HPDE6-E6E7 (cell line): ENCODE measurements at regions not wholly inside any gene's neighbourhood (a gene's known extent, or its start where the extent isn't known, plus 50 kb on each side); places are given as distances from the start of the nearest gene placed in this dataset.
A peak's percentile ranks its signal among the peaks of the same experiment; 100 is the strongest.
"Not testable (repeated sequence)": the region's sequence is repeated elsewhere in the genome, so short reads cannot be mapped to it uniquely, and the experiment has no call there.

Source experiments
- DNase-seq: peaks from one replicate; pipeline ENCODE4 v3.0.0; 2011; ENCODE audit warnings: missing footprints; ENCODE audit errors: extremely low spot score

DNA sequence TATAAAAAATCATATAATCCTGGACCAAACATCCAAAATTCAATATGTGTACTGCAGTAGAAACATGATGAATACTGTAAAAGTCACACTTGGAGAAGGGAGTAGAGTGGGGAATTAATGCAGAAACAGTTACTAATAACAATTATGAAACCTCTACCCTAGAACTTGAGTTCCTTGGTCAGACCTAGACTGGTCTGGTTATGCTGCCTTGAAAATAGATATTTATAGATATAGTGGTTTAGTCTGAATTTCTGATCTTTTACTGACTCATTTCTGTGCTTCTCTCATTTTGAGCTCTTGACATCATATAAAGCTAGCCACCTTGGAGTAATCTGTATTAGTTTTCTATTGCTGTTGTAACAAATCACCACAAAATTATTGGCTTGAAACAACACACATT is 808.7 kb upstream of the CDH10 start:
- DNase-seq: no peak

DNA sequence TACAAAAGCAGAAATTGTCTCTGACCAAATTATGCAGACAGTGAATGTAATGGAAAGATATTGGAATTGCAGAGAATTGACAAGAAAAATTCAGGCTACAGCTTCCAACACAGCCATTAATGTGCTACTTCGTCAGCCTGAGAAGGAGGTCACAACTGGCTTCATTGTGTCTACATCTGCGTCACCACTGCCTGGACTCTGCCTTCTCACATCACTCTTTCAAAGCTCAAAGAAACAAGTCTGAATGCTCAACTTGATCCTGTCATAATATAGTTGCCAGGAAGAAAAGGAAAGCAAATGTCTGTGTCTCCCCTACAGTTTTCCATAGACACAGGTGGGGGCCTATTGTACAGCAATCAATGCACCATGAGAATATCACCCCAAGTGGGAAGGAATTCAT is 806.5 kb upstream of the CDH10 start:
- DNase-seq: no peak

DNA sequence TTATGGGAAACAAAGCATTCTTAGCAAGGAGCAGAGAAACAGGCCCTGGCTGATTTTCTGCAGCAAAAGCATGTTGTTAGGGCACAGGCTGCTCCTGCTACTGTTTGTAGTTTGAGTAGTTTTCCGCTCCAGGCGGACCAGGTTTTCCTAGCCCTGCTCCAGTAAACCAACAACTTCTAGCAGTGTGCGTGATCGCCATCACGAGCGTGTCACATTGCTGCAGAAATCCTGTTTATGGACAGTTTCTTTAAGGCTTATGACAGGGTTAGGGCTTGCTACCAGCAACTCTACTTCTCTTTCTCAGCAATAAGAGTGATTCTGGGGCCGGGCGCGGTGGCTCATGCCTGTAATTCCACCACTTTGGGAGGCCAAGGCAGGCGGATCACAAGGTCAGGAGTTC is 803.9 kb upstream of the CDH10 start:
- DNase-seq: no peak

DNA sequence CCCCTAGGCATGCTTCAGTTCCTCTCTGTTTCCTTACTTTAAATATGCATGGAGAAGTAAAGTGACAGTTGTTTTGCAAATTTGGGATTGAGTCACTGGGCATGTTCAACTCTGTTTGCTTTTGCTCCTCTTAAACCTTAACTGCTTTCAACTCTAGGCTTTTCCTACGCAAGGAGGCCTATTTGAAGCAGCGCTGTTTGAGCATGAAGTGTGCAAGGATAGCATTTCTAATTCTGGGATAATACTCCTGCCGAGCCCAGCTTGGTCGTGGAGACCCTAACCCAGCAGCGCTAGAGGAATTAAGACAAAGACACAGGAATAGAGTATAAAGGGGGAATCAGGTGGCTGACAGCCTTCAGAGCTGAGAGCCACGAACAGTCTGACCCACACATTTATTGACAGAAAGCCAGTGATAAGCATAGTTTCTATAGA is 803.4 kb upstream of the CDH10 start:
- DNase-seq: no peak

- DNase-seq: not testable (repeated sequence)
These were observed 801.3 kb upstream of the CDH10 start for GRCh38 chr5:25446061-25446420.

DNA sequence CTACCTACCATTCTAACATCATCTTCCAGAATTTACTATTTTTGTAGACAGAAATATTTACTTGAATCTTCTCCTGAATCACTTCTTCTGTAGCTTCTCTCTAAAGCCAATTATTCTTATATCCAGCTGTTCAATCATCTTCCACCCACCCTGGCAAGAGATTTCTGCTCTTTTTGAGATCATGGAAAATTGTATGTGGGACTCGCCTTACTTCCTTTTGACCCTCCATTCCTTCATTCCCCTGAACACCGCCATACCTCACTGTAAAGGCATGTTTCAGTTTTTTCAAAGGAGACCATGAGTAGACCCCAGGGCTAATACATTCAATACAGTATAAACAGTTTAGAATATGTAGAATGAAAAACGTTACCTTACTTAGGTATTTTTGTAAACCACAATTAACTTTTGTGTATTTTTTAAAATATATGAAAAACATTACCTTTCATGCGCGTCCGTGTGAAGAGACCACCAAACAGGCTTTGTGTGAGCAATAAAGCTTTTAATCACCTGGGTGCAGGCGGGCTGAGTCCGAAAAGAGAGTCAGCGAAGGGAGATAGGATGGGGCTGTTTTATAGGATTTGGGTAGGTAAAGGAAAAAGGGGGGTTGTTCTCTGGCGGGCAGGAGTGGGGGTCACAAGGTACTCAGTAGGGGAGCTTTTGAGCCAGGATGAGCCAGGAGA is 800.7 kb upstream of the CDH10 start:
- DNase-seq: not testable (repeated sequence)

GRCh38 chr5:25444697-25445096 is 799.9 kb upstream of the CDH10 start:
- DNase-seq: no peak

DNA sequence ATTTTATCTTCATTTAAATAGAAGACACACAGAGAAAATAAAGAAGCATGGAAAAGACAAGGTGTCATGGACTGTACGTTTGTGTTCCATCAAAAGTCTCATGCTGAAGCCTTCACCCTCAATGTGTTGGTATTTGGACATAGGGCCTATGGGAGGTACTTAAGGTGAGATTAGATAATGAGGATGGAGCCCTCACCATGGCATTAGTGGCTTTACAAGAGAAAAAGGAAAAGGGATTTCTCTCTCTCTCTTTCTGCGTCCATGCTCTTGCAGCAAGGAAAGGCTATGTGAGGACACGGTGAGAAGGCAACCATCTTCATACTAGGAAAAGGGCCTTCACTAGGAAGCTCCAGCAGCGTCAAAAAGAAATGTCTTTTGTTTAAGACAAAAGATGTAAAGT is 797.0 kb upstream of the CDH10 start:
- no peak for DNase-seq

GRCh38 chr5:25439025-25439424 is 794.2 kb upstream of the CDH10 start:
- no peak for DNase-seq

DNA sequence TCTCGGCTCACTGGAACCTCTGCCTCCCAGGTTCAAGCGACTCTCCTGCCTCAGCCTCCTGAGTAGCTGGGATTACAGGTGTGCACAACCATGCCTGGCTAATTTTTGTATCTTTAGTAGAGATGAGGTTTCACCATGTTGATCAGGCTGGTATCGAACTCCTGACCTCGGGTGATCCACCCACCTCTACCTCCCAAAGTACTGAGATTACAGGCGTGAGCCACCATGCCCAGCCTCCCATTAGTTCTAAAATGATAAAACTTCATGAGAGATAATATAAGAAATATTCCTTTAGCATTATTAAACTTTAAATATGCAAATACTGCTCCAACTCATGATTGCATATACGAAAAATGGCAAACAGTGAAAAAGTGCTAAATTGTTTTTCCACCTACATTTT is 793.6 kb upstream of the CDH10 start:
- DNase-seq: not testable (repeated sequence)

- DNase-seq: no peak
These were observed 791.7 kb upstream of the CDH10 start for GRCh38 chr5:25436452-25436851.

DNA sequence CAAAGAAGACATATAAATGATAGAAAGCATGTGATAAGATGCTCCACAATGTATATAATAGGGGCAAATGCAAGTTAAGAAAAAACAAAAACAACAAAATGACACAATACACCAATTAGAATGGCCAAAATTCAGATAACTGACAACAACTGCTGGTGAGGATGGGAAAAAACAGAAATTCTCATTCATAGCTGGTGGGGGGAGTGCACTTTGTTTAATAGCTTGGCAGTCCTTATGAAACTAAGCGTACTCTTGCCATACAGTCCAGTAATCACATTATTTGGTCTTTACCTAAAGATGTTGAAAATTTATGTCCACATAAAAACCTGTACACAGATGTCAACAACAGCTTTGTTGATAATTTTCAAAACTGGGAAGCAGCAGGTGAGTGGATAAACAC is 791.1 kb upstream of the CDH10 start:
- DNase-seq: no peak

DNA sequence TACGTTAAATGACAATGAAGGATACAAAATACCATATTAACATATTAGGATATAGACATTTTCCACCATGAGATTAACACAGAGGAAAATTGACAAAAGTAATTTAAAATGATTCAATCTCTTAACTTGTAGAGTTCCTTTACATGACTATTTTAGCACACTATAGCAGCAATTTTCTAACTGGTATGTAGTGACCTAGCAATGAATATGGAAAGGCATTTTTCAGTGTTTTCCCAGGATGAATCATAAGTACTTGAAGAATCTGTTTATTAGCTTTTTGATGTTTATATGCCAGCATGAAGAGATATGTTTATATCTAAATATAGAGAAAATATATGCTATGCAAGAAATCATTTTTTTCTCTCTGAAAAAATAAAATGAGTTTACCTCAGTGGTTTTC is 782.5 kb upstream of the CDH10 start:
- no peak for DNase-seq

- DNase-seq: no peak
These were observed 778.5 kb upstream of the CDH10 start for GRCh38 chr5:25423271-25423670.

DNA sequence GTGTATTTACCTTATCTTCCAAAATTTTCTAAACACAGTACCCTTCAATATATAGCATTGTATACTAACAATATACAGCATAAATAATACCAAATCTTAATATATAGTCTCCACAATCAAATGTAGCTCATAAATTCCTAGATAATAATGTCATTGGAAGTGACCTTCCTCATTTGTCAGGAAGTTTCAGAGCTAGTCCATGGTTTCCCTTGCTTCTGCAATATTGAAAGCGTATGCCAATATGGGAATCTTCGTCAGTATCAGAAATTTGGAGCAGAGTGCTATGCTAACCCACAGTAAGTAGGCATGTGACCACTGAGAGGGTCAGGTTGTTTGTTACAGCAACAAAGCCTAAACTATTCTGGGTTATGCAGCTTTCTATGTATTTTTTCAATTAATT is 774.9 kb upstream of the CDH10 start:
- DNase-seq: no peak

GRCh38 chr5:25418978-25419377 is 774.2 kb upstream of the CDH10 start:
- DNase-seq: no peak

DNA sequence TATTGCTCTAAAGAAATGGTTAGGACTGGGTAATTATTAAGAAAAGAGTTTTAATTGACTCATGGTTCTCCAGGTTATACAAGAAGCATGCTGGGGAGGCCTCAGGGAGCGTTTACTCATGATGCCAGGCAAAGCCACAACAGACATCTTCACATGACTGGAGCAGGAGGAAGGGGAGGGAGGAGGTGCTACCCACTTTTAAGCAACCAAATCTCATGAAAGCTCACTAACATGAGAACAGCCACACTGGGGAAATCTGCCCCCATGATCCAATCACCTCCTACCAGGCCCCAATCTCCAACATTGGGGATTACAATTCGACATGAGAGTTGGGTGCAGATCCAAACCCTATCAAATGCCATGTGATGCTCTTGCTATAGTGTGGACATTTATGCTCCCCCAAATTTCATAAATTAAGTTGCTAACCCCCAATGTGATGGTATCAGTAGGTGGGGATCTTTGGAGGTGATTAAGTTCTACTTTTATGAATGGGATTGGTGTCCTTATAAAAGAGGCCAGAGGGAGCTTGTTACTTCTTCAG is 773.6 kb upstream of the CDH10 start:
- DNase-seq: no peak

- DNase-seq: no peak
These were observed 772.2 kb upstream of the CDH10 start for GRCh38 chr5:25416960-25417359.

DNA sequence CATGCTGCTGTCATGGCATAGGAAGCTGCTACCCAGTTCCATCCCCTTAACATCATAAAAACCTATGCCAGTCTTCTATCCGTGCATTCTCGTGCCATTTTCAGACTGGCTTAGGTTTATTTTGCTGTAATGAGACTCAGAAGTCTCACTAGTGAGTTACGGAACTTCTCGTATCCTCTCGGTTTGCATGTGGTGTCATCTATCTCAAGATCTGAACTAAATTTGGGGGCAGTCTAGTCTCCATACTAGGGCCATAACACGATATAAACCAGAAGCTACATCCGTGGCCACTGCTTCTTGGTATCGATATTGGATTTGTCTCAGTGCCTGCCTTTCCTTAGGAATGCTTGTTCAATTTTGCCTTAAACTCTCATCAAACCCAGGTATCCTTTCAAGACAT is 771.2 kb upstream of the CDH10 start:
- no peak for DNase-seq

GRCh38 chr5:25414742-25415141 is 770.0 kb upstream of the CDH10 start:
- DNase-seq: peak; percentile 52

GRCh38 chr5:25412116-25412661 is 767.4 kb upstream of the CDH10 start:
- DNase-seq: no peak

DNA sequence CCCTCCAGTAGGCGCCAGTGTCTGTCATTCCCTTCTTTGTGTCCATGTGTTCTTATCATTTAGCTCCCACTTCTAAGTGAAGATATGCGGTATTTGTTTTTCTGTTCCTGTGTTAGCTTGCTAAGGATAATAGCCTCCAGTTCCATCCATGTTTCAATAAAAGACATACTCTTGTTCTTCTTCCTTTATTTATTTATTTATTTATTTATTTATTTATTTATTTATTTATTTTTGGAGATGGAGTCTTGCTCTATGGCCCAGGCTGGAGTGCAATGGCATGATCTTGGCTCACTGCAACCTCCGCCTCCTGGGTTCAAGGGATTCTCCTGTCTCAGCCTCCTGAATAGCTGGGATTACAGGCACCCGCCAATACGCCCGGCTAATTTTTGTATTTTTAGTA is 762.6 kb upstream of the CDH10 start:
- not testable (repeated sequence) for DNase-seq

DNA sequence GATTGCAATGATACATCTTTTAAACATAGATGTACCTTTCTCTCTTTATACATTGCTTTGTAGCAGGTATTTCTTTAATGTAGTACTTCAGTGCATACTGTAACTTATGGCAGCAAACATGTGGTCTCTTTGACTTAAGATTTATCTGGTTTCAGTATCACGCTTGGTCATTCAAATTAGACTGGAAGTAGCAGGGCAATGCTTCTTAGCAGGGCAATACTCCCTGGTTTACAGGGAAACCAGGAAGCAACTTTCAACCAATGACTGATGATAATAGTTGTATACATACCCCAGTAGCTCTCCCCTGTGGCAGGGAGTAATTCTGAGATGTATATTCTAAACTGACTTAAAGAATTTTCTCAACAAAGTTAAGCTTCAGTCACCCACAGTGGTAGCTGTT is 761.1 kb upstream of the CDH10 start:
- no peak for DNase-seq
